ENCODE measurements at regions not wholly inside any gene's neighbourhood (a gene's known extent, or its start where the extent isn't known, plus 50 kb on each side); places are given as distances from the start of the nearest gene placed in this dataset.

DNA sequence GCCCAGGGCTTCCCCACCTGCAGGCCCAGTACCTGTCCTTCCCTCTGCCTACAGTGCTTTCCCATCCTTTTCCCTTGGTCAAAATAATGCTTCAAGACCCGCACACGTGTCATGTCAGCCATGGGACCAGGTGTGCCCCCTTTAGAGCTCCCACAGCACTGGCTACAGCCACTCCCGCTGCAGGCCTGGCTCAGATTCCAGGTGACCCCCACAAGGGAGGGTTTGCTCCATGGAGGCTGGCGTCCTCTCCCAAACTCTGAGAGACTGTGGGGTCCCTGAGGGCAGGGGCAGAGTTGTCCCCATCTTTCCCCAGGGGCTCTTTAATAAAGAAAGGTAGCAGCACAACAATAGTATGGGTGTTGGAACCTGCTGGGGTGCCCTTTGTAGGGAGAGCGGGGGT is 66.4 kb upstream of the RUNX3 start:
- Histone ChIP-seq H3K36me3 (replicated peaks in 1 of 2; ENCODE audit: control insufficient read depth in 1 of 2, insufficient read depth in 2 of 2, low read length in 2 of 2) (no peaks in the 10 kb centered on the region), H3K4me3 (replicated peaks in 1 of 3; ENCODE audit: insufficient read depth in 1 of 3, low read depth in 2 of 3, low read length in 3 of 3) (no peak overlapping the region), H3K9ac (ENCODE audit: insufficient read depth, low read depth, low read length) (no peak overlapping the region), H3K4me1 (ENCODE audit: insufficient read depth, low read length) (no peaks in the 10 kb centered on the region), H3K27ac (ENCODE audit: extremely low read length, insufficient read depth, low read length) (no peak overlapping the region), H2AFZ (ENCODE audit: low read length) (no peak overlapping the region), H3K79me2 (ENCODE audit: insufficient read depth, low read length) (no peaks in the 10 kb centered on the region), H3K4me2 (ENCODE audit: low read depth, low read length) (no peak overlapping the region), H3K27me3 (ENCODE audit: control insufficient read depth in 1 of 2, insufficient read depth in 2 of 2, low read length in 2 of 2) (peaks cover 0 to 15% of the 10 kb centered on the region in 2 experiments; a peak in 2 of 5 replicates), H3K9me3 (ENCODE audit: low read length) (no peaks in the 10 kb centered on the region), H4K20me1 (ENCODE audit: insufficient read depth, low read length) (no peaks in the 10 kb centered on the region)
- POLR2A ChIA-PET: no interaction called here
- CTCF ChIA-PET (ENCODE audit: low intra/inter-chr PET ratio, low total read pairs): no interaction called here
- in situ Hi-C loops (cut with HindIII; ENCODE audit: extremely low pct_ligation_motif_present, low pct_unique_long_range_greater_than_20kb) (no loop called here), intact Hi-C loops (cut with micrococcal nuclease; ENCODE audit: unreplicated experiment) (no loop called here)
- ATAC-seq: no peak
- WGBS (ENCODE audit: low lambda C conversion rate): 35% methylated on average over 5 of the region's 5 CpGs
- no peak for DNase-seq (ENCODE audit: low spot score)
- FAIRE-seq: no peak
- no TSS peak for BruUV-seq (replicated peaks)
- TF ChIP-seq TFDP2 (CRISPR knock-in tag; IDR thresholded peaks at IDR 0.05) (no peak), ZNF343 (CRISPR knock-in tag; IDR thresholded peaks at IDR 0.05) (no peak), KLF16 (CRISPR knock-in tag; IDR thresholded peaks at IDR 0.05) (no peak), SAP130 (CRISPR knock-in tag; IDR thresholded peaks at IDR 0.05; ENCODE audit: low read depth) (no peak), MTA1 (CRISPR knock-in tag; IDR thresholded peaks at IDR 0.05; ENCODE audit: borderline replicate concordance) (no peak), PRPF4 (IDR thresholded peaks at IDR 0.05; ENCODE audit: low read depth, low read length, poor library complexity, severe bottlenecking) (no peak), SMARCE1 (IDR thresholded peaks at IDR 0.05; ENCODE audit: borderline replicate concordance) (no peak), ZNF34 (CRISPR knock-in tag; IDR thresholded peaks at IDR 0.05; ENCODE audit: borderline replicate concordance) (no peak)
- TF ChIP-seq, protein P1, sequence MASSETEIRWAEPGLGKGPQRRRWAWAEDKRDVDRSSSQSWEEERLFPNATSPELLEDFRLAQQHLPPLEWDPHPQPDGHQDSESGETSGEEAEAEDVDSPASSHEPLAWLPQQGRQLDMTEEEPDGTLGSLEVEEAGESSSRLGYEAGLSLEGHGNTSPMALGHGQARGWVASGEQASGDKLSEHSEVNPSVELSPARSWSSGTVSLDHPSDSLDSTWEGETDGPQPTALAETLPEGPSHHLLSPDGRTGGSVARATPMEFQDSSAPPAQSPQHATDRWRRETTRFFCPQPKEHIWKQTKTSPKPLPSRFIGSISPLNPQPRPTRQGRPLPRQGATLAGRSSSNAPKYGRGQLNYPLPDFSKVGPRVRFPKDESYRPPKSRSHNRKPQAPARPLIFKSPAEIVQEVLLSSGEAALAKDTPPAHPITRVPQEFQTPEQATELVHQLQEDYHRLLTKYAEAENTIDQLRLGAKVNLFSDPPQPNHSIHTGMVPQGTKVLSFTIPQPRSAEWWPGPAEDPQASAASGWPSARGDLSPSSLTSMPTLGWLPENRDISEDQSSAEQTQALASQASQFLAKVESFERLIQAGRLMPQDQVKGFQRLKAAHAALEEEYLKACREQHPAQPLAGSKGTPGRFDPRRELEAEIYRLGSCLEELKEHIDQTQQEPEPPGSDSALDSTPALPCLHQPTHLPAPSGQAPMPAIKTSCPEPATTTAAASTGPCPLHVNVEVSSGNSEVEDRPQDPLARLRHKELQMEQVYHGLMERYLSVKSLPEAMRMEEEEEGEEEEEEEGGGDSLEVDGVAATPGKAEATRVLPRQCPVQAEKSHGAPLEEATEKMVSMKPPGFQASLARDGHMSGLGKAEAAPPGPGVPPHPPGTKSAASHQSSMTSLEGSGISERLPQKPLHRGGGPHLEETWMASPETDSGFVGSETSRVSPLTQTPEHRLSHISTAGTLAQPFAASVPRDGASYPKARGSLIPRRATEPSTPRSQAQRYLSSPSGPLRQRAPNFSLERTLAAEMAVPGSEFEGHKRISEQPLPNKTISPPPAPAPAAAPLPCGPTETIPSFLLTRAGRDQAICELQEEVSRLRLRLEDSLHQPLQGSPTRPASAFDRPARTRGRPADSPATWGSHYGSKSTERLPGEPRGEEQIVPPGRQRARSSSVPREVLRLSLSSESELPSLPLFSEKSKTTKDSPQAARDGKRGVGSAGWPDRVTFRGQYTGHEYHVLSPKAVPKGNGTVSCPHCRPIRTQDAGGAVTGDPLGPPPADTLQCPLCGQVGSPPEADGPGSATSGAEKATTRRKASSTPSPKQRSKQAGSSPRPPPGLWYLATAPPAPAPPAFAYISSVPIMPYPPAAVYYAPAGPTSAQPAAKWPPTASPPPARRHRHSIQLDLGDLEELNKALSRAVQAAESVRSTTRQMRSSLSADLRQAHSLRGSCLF (CRISPR knock-in tag; IDR thresholded peaks at IDR 0.05; ENCODE audit: borderline replicate concordance): no peak
- TF ChIP-seq, protein P2, sequence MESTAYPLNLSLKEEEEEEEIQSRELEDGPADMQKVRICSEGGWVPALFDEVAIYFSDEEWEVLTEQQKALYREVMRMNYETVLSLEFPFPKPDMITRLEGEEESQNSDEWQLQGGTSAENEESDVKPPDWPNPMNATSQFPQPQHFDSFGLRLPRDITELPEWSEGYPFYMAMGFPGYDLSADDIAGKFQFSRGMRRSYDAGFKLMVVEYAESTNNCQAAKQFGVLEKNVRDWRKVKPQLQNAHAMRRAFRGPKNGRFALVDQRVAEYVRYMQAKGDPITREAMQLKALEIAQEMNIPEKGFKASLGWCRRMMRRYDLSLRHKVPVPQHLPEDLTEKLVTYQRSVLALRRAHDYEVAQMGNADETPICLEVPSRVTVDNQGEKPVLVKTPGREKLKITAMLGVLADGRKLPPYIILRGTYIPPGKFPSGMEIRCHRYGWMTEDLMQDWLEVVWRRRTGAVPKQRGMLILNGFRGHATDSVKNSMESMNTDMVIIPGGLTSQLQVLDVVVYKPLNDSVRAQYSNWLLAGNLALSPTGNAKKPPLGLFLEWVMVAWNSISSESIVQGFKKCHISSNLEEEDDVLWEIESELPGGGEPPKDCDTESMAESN (CRISPR knock-in tag; conservative IDR thresholded peaks at IDR 0.05): no peak
- TF ChIP-seq, protein P3, sequence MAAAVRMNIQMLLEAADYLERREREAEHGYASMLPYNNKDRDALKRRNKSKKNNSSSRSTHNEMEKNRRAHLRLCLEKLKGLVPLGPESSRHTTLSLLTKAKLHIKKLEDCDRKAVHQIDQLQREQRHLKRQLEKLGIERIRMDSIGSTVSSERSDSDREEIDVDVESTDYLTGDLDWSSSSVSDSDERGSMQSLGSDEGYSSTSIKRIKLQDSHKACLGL (CRISPR knock-in tag; IDR thresholded peaks at IDR 0.05): no peak

Measured in HepG2 (cell line).